Activated naive CD4-positive, alpha-beta T cell (primary cell): ENCODE measurements at regions not wholly inside any gene's neighbourhood (a gene's known extent, or its start where the extent isn't known, plus 50 kb on each side); places are given as distances from the start of the nearest gene placed in this dataset.

ENCODE experiments used
- DNase-seq, 4 experiments: peaks; one replicate each; lab custom pipeline; 2025; lab: John Stamatoyannopoulos, UW

DNA sequence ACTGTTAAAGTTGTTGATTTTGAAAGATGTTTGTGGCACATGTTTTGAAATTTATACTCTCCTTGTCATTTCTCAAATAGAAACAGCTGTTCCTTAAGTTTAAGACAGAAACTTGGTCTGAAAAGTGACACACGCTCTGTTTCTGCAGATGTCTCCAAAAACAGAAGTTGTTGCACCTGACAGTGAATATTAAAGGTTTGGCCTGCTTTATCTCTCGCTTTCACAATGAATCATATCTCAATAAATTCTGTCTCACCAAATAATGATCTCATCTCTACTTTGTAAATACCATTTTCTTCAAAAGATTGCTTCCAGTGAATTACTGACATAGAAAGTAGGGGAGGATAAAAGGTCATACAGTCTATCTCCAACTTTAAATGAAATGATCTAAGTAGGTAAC is 294.9 kb upstream of the SYT4 start:
- DNase-seq, result no peak

DNA sequence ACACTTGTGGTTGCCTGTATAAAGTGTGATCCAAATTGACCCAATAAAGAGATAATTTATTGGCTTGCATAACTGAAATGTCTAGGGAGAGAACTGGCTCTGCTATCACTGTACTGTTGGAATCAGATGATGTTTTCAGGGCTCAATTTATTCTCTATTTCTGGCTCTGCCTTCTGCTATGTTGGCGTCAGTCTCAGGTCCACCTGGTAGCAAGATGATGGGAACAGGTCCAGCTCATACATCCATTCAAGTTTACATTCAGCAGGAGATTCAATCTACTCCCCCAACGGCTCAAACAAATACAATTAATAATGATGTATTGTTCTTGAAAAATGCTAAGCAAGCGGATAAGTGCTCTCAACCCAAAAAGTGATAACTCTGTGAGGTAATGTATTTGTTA is 297.7 kb upstream of the SYT4 start:
- no peak for DNase-seq

DNA sequence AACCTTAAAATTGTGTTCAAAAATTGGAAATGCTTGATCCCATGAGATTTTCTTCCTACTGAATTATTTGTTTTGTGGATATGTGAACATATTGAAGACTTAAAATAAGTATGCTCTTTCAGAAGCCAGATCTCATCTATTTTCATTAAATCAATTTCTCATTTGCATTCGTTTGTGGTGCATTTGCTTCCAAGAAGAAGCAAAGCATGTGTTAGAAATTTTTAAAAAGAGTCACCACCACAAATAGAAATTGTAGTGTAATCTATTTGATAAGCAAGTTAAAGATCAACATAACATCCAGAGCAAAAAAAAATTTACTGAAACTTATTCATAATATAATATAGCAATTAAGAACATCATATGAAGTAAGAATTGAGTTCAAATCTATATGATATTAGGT is 300.9 kb upstream of the SYT4 start:
- no peak for DNase-seq

DNA sequence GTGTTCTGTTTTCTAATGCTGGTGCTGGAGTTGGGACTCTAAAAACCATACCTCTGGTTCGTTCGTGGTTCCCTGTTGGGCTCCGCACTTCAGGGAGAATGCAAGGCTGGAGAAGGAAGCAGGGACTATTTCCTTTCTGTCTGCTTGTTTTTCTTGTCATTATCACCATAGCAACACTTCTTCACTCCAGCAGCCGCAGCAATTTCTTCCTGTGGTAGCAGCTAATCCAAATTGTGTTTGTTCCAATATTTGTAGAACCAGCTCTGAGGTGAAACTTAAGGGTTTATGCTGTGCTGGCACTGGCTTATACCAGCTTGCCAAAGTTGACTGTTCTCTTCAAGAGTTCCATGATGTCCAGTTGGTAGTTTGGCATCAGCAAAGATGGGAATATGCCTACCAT is 301.4 kb upstream of the SYT4 start:
- no peak for DNase-seq

DNA sequence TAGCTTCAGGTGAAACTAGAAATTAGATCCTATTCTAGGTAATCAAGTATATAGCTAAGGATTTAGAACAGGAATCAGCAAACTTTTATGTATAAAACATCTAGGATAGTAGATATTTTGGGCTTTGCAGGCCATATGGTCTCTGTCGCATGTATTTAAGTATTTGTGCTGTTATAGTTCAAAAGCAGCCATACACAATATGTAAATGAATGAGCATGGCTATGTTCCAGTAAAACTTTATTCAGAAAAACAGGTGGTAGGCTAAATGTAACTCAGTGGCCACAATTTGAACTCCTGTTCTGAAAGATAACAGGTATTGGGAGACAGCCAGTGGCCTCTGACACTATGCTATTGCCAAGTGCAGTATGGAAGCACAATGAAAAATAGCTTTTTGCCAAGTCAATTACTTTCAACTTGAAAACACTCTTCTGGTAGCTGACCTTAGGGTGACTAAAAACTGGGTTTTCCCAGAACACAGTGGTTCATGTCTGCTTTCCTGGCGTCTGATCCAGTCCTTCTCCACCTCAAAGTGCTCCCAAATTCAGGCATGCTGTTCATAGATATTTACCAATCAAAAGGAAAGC is 304.7 kb upstream of the SYT4 start:
- DNase-seq, result no peak

DNA sequence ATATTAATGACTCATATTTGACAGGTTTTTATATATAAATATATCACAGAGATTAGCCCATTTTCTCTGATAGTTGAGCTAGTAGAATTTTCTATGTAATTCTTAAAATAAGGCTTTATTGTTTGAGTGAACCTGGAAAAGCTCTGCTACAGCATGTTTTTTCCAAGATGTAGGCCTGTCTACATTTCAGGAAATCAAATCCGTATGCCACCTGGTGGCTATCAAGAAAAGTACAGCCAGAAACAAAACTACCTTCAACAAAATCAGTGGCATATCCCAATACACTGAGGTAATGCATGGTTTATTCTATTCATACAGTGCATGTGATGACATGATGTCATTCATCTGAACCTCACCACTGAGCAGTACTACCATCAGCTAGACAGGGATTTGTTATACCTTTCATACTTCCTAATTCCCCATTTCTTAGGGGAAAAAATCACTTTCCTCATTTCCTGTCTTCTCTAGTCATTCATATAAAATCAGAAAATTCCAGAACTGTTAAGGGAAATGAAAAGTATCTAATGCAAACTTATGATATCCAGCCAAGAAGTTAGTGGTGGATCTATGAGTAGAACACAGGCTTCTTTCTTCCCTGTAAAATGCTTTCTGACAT is 310.4 kb upstream of the SYT4 start:
- no peak for DNase-seq

DNA sequence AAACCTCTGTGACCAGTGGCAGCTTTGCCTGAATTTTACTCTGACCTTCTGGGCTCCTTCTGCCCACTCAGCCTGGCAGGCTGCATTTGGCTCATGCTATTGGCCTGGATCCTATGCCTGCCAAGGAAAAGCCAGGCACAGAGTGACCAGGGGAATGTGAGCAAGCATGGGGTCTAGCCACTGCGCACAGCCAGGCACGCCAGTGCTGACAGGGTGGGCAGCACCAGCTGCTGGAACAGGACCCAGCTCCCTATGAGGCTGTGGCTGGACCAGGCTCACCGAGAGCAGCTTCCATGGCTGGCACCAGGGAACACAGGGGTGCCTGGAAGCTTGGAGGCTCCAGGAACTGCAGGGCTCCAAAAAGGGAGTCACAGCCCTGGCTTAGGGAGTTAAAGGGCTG is 311.5 kb upstream of the SYT4 start:
- DNase-seq, result no peak

DNA sequence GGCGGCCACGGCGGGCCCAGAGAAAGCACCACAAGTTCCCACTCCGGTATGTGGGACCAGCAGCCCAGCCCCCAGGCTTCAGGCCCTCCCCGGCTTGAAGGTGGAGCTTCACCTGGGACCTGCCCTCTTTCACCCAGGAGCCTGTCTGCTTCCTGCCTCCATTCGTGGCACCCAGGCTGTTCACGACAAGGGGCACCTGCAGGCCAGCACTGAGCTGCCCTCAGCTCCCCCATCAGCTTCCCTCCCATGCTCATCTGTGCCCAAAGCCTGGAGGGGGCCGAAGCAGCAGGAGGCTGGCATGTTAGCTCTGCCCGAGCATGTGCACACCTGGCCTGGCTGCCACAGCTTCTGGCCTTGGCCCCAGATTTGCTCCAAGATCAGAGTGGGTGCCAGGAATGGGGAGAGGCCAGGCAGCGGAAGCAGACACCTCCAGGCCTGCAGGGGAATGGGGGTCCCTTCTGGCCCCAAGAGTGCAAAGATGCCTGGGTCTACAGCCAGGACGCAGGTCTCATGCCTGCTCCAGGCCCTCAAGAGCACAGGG is 312.4 kb upstream of the SYT4 start:
- DNase-seq, result no peak

DNA sequence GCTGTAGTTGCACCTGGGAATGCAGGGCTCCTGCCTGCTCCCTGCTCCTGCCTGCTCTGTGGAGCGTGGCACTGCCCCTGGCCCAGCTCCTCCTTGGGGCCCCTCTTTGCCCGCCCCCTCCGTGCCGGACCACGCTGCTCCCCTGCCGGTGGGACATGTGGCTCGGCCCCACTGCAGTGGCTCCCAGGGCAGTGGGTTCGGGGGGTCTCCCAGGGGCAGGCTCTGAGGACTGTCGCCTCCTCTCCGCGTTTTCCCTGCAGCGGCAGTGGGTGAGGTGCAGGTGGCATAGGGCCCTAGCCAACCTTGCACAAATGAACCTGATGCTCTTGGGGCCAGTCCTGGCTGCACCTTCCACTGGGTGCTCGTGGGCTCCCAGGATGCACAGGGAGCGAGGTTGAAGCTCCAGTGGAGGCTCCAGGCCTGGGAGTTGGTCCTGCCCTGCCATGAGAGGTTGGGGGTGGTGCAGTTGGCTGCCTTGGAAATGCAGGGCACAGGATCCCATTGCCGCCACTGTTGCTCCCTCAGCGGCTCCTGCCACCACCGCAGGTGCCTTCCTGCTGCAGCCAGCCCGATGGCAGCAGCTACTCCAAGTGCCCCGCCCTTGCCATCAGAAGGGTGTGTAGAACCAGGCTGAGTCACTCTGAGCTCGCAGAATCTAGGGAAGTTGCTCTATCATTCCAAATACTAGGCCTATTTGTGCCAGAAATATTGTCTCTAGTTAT is 313.1 kb upstream of the SYT4 start:
- no peak for DNase-seq

DNA sequence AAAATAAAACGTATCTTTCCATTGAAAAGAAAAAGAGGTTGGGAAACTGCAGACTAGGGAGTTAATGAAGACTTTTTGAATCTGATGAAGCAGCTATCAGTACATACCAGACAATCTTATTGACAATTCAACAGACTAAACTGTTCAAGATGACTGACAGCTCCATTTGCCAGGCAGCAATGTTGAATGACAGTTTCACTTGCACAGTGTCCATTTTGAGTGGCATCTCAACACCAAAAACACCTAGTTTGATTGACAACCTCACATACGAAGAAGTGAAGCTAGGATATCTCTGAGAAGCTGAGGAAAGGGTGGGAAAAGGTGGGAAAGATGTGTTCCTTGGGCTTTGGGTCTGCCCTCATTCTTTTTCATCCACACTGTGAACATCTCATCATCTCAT is 315.0 kb upstream of the SYT4 start:
- no peak for DNase-seq

DNA sequence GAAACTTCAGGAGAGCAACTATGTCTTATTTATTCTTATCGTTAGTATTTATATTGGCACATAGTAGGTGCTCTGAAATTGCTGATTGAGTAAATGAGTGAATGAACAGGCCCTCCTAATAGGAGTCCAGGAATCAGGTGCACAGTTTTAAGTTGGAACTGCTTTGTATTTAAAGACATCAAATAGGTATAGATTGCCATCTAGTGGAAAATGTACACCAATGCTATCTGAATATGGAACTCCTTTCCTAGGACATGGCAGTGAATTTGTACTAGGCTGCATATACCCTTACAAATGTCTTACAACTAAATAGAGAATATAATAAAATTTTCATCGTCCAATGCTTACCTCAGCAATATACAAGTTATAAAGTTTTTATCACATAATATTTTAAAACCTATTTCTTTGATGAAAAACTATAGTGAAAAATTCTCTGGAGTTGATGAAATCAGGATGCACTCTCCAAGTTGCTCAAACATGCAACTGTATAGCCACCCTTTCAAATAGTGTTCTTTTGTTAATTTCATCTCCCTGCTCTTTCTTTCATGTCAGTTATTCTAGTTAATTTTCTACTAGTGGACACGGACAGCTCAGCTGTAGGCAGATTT is 318.9 kb upstream of the SYT4 start:
- DNase-seq, result no peak

DNA sequence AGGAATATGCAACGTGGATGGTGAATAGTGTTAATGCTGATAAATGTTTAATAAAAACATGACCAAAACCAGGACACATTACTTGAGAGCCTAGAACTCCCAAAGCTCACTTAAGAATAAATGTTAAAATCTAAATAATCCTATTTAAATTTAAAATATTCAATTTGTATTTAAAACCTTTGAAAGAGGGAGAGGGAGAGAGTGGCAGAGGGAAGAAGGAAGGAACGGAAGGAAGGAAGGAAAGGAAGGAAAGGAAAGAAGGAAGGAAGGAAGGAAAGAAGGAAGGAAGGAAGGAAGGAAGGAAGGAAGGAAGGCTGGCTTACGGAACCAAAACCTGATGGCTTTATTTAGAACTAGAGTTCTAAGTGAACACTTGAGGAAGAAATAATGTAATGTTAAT is 324.1 kb upstream of the SYT4 start:
- DNase-seq, result no peak

DNA sequence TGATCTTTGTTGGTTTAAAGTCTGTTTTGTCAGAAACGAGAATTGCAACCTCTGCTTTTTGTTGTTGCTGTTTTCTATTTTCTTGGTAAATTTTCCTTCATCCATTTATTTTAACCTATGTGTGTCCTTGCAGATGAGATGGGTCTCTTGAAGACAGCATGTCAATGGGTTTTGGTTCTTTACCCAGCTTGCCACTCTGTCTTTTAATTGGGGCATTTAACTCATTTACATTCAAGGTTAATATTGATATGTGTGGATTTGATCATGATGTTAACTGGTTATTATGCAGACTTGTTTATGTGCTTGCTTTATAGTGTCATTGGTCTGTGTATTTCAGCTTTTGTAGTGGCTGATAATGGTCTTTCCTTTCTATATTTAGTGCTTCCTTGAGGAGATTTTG is 327.9 kb upstream of the SYT4 start:
- no peak for DNase-seq

DNA sequence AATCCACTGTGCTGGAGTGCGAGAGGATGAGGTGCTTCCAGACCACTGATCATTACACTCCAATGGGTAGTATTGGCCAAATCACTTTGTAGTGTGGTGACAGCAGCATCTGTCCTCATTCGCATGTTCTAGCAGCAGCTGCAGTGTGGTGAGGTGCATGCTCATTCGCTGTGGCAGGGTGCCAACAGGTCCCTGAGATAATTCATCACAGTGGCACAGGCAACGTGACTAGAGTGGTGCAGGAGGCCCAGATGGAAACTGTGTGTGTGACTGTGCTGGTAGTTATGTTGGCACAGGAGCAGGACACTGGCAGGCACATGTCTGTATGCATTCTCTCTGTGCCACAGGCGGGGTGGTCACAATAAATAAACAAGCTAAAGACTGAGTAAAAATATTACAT is 329.5 kb upstream of the SYT4 start:
- no peak for DNase-seq

DNA sequence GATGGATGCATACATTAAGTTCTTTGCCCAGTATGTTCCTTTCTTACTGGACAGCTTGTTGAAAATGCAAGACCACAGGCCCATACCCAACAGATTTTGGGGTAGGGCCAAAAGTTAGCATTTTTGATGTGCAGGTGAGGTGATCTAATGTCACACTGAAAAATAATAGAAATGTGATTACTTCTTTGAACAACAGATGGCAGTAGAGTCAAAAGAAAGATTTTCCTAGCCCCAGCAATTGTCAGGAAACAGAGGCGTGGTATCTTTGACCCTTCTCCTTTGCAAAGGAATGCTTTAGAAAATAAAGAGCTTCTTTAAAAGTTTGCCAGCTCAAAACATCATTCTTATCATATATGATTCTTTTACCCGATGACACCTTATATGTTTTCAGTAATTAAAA is 343.6 kb upstream of the SYT4 start:
- no peak for DNase-seq

DNA sequence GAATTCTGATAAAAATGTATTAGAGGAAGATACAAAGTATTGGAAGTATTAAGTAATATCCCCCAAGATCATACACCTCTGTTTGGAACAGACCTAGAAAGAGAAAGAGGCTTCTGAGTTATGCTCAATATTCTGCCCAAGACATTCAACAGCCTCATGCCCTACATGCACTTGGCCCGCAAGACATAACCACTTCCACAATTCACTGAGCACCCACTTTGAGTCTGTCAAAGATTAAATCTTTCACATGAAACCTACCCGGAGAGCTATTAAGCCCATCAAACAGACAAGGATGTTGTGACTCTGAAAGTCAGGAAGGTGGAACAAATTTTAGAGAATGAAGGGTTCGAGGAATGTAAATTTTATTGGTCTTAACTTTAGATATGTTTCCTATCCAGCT is 344.7 kb upstream of the SYT4 start:
- no peak for DNase-seq

DNA sequence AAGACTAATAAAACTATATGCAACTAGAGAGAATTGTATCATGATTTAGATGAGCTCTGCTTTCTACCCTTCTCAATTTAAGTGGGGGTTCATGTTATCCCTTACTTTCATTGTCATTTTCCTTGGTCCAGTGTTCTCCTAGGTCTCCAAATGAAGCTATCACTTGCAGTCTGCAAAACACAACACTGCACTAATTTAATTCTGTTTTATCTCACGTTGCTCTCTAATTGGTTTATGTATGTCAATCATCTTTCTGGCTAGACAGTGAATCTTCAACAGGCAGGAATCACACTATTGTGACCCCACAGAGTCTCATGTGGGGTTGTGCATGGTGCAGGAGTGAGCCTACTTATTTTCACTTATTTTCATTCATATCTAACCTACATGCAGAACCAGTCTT is 348.3 kb upstream of the SYT4 start:
- DNase-seq, result no peak

DNA sequence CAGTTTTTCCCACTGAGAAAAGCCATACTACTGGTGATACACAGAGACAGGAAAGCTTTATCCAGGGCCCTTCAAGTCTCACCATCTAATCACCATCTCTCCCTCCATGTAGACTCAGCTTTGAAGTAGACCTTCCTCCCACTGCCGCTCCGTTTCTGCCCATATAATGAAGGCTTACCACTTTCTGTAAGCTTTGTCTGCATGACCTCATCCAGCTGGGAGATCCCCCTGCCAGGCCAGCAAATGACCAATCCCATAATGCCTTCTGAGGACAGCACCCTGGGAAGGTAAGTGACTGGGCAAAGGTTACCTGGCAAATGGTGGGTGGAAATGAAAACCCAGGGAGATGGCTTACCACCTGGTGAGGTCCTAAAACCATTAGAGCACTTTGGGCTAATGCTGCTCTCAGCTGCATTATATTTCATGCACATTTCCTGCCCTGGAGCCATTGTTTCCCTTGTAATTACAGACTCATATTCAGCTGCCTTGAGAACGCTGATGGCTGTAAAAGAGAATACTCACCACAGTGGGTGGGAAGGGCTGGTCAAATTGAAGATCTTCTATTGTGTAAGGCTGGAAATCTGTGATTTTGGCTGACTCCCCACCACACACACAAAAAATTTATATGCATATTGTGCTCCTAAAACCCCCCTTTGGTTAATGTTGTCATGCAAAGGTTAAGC is 350.7 kb upstream of the SYT4 start:
- DNase-seq, result no peak

DNA sequence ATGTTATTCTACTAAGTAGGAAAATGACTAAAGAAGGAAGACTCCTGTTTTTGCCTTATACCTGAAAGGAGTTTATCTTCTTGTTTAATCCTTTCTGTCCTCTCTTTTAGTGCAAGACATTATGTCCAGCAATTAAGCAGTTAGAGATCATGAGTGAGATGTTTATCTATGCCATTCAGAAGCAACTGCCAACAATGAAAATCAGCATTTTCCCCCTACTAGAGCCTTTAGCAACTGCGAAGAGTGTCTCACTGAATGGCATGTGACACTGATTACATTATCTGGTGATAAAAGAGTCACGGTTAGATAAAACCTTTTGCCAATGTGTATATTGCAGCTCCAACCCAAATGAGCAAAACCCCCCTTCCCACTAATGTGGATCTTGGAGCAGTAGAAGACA is 357.7 kb upstream of the SYT4 start:
- no peak for DNase-seq

DNA sequence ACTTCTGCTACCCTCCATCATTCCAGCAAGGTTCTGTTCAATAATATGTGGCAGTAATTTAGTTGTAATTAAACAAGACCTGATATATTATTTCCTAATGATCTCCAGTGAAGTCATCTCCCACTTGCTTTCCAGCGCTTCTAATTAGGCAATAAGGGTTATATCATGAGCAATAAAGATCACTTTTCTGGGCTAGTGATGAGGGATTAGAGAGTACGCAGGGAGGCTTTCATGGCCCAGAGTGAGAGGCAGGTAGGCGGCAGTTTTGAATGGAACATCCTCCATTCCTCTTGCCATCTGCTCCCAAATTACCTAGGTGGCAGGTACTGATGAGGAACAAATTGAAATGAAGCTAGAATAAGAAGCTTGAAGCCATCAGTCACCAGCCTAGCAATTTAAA is 358.1 kb upstream of the SYT4 start:
- DNase-seq, result no peak

DNA sequence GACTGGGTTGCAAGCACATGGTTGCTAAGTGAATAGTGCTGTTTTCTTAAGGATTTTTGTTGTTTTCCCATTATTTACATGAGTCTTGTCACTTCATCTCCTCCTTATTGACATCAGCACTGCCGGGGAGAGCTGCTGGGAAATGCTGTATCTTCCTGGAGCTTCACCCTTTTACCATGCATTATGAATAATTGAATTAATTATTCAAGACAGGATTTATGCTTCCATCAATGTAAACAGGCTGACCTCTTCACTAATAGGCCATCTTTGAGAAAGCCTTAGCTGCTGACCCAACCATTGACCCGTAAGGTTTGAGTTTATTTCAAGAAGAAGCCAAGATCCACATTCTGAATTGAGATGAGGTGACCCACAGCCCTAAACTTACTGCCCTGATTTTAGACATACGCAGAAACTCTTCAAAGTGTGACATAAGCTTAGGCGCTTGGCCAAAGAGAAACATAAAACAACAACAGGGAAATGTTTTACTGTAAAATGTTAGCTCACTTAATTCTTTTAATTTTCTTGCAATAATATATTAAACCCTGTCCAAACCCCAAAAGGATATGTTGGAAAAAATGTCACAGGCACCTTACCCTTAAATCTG is 365.5 kb upstream of the SYT4 start:
- DNase-seq, result no peak

DNA sequence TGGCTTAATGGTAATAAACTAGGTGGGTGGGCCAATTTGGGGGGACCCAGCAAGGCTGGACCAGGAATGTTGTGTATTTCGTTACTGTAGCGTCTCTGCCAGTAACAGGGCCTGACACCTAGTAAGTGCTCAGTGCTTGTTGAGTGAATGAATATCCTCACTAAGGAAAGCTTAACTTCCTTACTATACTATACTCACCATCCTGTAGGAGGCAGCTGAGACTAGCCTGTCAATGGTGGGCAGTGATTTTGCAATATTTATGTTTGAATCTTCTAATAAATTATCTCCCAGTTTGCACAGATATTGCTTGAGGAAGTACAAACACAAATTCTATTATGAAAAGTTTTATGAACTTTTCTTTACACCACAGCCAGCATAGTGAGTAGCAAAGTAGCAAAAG is 370.7 kb upstream of the SYT4 start:
- DNase-seq, result no peak
